Stromal cell of bone marrow (primary cell): ENCODE measurements at regions not wholly inside any gene's neighbourhood (a gene's known extent, or its start where the extent isn't known, plus 50 kb on each side); places are given as distances from the start of the nearest gene placed in this dataset.
"Not testable (repeated sequence)": the region's sequence is repeated elsewhere in the genome, so short reads cannot be mapped to it uniquely, and the experiment has no call there.

Experiments
- DNase-seq: peaks from one replicate; pipeline ENCODE4 v3.0.0-alpha.2; 2012; ENCODE audit warnings: low read depth

GRCh38 chr6:21744331-21744730, 150.8 kb downstream of the SOX4 start:
- no peak for DNase-seq

GRCh38 chr6:21745543-21746337, 152.2 kb downstream of the SOX4 start:
- DNase-seq = no peak

DNA sequence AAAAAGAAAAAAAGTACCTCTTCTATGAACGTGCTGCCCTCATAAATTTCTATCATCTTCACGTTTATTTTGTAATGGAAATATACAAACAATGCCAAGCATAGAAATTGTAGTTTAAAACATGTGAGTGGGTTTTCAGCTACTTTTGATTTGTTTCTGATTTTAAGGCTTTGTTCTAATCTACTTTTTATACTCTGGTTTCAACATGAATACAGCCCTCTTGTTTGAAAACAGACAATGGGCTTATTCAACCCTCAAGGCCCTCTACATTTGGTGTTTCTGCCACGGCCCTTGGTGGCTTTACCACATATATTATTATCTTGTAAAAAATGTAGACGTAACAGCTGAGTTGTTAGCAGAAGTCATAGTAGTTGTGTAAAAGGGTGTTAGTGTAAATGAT, 153.9 kb downstream of the SOX4 start:
- no peak for DNase-seq

DNA sequence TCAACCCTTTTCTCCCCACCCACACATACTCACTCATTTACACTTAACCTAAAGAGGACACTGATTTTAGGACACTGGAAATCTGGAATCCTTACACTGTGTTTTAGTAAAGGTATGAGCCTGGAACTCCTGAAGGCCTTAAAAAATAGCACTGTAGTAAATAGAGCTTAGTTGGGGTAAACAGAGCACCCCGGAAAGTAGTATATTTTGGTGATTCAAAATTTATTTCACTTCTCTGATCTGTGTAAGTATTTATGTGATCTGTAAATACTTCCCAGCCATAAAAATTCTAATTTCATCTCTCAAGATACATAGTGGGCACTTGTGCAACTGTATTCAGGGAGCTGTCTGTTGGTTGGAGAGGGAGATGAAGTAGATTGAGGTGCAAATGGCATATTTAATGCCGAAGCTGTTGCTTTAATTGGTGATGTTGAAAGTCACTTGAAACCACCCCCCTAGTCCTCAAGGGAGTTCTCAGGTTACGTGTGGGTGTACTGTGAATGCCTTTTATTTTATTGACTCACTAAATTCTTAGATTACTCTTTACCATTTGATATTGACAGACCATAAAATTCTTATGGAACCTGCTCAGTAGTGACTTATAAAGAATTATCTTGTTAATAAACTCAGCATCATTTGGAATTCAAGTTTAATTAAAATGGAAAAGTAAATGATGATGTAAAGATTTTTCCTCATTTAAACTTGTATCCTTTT, 154.9 kb downstream of the SOX4 start:
- no peak for DNase-seq

DNA sequence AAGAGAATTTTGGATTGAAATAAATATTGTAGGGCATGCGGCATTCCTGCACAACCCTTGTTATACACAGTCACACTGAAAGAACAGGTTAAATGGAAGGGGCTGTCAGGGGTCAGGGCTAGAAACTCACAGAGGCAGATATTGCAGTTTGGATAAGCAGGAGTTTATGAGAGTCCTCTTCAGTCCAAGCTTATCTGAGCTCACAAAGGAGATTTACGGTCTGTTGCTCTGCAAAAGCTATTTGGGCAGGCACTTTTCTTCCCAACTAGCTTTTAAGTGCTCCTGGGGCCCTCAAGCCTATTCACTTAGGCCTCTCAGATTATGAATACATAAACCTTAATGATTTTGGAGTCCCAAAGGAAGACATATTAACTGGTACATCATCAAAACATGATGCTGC, 156.2 kb downstream of the SOX4 start:
- DNase-seq = no peak

DNA sequence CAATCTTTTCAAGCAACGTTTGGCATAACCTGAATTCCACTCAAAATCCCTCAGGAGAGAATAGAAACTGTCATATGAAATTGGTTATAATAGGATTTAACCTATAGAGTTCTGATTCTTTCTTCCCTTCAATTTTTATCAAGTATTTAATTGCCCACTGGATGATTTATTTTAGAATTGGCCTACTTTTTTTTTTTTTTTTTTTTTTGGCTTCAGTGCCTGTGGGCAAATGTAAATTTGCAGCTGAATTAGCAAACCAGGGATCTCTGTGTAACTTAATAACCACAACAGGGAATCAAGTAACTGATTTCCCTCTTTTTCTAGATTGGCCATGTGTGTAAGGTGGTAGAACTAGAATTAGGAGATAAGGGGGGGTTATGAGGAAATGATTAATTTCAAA, 157.0 kb downstream of the SOX4 start:
- DNase-seq = no peak

GRCh38 chr6:21751608-21752007, 158.1 kb downstream of the SOX4 start:
- no peak for DNase-seq

GRCh38 chr6:21752054-21752811, 158.7 kb downstream of the SOX4 start:
- no peak for DNase-seq

GRCh38 chr6:21753241-21754108, 159.9 kb downstream of the SOX4 start:
- no peak for DNase-seq

DNA sequence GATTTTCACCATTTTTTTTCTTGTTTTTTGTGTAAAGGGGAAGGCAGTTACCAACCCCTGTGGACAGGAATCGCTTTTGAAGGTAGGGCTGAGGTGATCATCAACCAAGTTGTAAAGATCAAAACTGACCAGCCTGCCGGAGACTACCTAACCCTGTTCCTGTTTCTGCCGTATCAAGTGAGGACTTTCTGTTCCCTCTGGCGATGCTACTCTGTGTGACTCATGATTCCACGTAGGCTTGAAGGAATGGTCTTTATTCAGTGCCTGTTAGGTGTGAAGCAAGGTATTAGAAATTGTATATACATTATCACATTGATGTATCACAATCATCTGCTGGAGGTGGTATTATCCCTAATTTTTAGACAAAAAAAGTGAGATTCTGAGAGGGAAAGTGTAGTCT, 161.3 kb downstream of the SOX4 start:
- DNase-seq = no peak

DNA sequence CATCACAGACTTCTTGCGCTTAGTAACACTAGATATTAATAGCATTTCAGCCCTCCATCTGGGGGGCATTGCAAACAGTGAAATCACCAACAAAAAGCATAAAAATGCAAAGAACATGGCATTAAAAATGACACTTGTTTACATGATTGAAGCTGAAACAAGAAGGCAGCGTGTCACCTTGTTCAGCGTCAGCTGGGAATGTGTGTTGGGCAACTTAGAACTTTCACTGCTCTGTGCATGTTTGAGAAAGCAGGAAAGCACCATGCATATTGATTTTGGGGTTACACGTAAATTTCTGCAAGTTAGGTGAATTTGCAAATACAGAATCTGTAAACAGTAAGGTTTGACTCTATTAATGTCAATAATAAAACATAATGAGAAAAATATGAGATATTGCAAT, 162.9 kb downstream of the SOX4 start:
- no peak for DNase-seq

GRCh38 chr6:21757392-21757791, 163.8 kb downstream of the SOX4 start:
- DNase-seq = not testable (repeated sequence)

DNA sequence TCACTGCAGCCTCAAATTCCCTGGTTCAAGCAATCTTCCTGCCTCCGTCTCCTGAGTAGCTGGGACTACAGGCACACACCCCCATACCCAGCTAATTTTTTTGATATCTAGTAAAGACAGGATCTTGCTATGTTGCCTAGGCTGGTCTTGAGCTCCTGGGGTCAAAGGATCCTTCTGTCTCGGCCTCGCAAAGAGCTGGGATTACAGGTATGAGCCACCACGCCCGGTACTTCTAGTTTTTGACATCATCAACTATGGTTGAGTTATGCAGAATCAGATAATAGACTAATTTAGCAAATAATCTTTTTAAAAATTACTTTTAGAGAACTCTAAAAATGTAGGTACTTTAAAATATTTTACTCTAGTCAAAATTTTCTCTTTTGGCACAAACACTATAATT, 166.2 kb downstream of the SOX4 start:
- no peak for DNase-seq

DNA sequence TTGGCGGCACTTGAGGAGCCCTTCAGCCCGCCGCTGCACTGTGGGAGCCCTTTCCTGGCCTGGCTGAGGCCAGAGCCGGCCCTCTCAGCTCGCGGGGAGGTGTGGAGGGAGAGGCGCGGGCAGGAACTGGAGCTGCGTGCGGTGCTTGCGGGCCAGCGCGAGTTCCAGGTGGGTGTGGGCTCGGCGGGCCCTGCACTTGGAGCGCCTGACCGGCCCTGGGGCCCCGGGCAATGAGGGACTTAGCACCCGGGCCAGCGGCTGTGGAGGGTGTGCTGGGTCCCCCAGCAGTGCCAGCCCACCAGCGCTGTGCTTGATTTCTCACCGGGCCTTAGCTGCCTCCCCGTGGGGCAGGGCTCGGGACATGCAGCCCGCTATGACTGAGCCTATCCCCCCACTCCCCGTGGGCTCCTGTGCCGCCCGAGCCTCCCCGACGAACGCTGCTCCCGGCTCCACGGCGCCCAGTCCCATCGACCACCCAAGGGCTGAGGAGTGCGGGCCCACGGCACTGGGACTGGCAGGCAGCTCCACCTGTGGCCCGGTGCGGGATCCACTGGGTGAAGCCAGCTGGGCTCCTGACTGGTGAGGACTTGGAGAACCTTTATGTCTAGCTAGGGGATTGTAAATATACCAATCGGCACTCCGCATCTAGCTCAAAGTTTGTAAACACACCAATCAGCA, 167.6 kb downstream of the SOX4 start:
- DNase-seq = not testable (repeated sequence)

DNA sequence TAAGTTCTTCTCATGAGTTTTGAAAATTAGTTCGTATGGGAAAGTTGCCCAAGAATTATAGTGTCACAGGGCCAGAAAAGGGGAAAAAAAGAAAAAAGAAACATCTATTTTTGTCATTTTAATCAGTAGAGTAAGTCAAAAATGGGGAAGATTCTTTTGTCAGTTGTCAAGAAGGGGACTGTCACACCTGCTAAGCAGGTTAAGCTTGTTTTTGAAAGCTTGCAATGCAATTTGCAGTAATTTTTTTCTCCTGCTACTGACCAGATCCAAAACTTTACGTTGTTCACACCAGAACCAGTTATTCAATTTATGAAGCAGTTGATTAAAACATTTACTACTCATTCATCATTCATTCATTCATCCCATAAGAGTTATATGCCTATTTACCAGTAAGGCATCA, 171.4 kb downstream of the SOX4 start:
- DNase-seq = no peak

DNA sequence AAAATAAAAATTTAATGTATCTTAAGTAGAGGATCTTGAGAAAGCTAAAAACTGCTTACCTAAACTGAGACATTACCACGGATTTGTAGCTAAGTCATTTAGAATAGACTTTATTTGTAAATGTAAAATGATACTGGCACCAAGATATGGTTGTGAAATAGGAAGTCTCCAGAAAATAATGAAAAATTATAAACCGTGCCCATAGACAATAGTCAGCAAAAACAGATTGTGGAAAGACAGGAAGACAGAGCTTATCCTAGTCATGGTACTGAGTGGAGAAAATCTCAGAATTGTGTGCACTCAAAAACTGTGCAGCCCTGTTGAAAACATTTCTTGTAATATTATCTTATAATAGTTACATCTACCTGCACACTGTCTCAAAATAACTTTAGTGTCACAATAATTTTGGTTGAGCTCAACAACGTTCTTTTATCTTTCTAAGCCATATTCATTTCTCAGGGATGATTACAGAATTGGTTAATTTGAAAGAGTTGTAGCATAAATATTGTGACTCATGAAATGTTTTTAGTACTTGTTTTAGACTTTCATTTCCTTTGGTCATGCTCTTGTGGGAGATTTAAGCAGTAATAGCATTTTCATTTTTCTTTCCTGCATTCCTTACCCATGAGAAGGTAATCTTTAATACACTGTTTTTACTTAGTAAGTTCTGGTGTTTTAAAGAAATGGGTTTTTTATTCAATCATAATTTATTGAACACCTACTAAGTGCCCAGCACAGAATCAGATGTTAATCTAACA, 174.5 kb downstream of the SOX4 start:
- no peak for DNase-seq

GRCh38 chr6:21769405-21769861, 175.9 kb downstream of the SOX4 start:
- peak; percentile 85 for DNase-seq

GRCh38 chr6:21769968-21770367, 176.4 kb downstream of the SOX4 start:
- no peak for DNase-seq

DNA sequence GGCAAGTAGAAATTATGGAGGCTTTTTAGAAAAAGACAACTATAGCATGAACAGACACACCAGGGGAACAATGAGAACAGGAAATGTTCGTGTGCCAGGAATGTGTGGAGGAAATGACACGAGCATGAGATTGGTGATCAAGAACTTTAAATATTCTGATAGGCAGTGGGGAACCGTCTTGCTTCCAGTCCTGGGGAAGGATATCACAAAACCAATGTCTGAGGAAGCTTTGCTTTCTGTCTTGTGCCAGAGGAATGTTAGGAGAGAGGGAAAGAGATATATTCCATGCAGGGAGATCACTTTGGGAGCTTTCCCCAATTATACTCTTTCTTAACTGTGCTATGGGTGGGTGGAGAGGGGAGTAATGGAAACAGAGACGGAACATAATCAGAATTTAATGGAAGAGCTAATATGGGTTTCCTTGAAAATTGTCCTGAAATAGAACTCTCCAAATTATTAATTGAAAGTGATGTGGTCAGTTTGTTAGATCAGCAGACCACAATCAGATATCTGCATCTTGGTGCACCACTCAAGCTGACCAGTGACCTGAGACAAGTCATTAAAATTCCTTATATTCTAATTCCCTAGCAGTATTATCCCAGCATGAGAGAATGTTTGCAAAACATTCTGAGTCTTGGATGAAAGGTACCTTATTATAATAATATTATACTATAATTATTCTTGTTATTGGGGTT, 178.2 kb downstream of the SOX4 start:
- DNase-seq = no peak

DNA sequence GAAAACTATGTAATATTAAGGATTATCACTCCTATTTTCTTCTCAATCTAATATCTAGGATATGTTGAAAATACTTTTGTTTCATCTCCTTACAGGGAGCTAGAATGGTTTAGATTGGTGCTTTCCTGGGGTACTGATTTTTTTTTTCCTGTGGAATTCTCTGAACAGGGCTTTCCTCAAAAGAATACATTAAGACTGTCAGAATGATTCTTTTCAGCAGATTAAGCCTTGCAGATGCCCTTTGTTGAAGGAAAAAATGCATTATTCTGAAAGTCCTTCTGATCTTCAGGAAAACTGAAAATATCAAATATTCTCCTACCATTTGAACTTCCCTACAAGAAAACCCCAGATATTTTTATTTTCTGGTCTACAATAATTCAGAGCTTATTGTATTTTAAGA, 178.9 kb downstream of the SOX4 start:
- no peak for DNase-seq
